ENCODE measurements at regions not wholly inside any gene's neighbourhood (a gene's known extent, or its start where the extent isn't known, plus 50 kb on each side); places are given as distances from the start of the nearest gene placed in this dataset.

DNA sequence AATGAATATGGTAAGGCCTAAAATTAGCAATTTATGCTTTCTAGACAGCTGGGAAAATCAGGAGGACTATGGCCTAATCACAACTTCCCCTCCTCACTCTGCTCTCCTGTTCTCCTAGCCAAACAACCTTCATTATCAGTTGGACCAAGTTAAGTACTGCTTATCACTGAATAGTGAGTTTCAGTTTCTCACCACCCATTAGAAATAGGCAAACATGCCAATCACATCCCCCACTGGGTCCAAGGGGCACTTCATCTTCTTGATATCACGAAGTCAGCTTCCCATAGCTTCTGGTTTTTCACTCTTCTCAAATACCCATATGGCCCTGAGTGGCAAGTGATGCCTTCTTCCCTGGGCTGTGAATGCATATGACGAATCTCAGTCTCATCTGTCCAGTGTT is 689.6 kb downstream of the SLITRK5 start:
- H3K4me1 ChIP-seq (ENCODE audit: control insufficient read depth, insufficient read depth, low read length) = no peaks in the 10 kb centered on the region
- ChIA-PET POLR2A (no interaction called here), CTCF (no interaction called here)
- no peak overlapping the region for H3K4me3 ChIP-seq (ENCODE audit: low read depth, low read length)
- no peaks in the 10 kb centered on the region for H3K36me3 ChIP-seq (ENCODE audit: control insufficient read depth in 2 of 2, insufficient read depth in 1 of 2, low read length in 2 of 2)
- TF ChIP-seq ZNF621 (tag by site-specific recombination; IDR thresholded peaks at IDR 0.05) (no peak), ZNF146 (tag by site-specific recombination; IDR thresholded peaks at IDR 0.05) (no peak), ZNF629 (tag by site-specific recombination; IDR thresholded peaks at IDR 0.05) (no peak), ZNF501 (tag by site-specific recombination; IDR thresholded peaks at IDR 0.05) (no peak), ZNF548 (tag by site-specific recombination; IDR thresholded peaks at IDR 0.05) (no peak), ZNF140 (tag by site-specific recombination; IDR thresholded peaks at IDR 0.05) (no peak), ZNF335 (tag by site-specific recombination; conservative IDR thresholded peaks at IDR 0.05) (no peak), ZNF658 (tag by site-specific recombination; IDR thresholded peaks at IDR 0.05) (no peak), ZNF48 (tag by site-specific recombination; IDR thresholded peaks at IDR 0.05) (no peak), ZNF600 (tag by site-specific recombination; IDR thresholded peaks at IDR 0.05) (no peak), ZNF24 (tag by site-specific recombination; IDR thresholded peaks at IDR 0.05) (no peak), ZNF76 (tag by site-specific recombination; IDR thresholded peaks at IDR 0.05; ENCODE audit: borderline replicate concordance, low read depth) (no peak), ZNF785 (tag by site-specific recombination; IDR thresholded peaks at IDR 0.05) (no peak), ZNF555 (tag by site-specific recombination; conservative IDR thresholded peaks at IDR 0.05) (no peak)
- TF ChIP-seq, protein P1, sequence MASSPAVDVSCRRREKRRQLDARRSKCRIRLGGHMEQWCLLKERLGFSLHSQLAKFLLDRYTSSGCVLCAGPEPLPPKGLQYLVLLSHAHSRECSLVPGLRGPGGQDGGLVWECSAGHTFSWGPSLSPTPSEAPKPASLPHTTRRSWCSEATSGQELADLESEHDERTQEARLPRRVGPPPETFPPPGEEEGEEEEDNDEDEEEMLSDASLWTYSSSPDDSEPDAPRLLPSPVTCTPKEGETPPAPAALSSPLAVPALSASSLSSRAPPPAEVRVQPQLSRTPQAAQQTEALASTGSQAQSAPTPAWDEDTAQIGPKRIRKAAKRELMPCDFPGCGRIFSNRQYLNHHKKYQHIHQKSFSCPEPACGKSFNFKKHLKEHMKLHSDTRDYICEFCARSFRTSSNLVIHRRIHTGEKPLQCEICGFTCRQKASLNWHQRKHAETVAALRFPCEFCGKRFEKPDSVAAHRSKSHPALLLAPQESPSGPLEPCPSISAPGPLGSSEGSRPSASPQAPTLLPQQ (tag by site-specific recombination; IDR thresholded peaks at IDR 0.05) = no peak
- H3K27ac ChIP-seq (ENCODE audit: extremely low read depth, low read depth, low read length) = no peak overlapping the region
- no peaks in the 10 kb centered on the region for H3K9me3 ChIP-seq (ENCODE audit: control insufficient read depth, insufficient read depth, low read depth, low read length)

GRCh38 chr13:88369866-88370265 is 698.7 kb downstream of the SLITRK5 start:
- ChIA-PET POLR2A (no interaction called here), CTCF (interaction anchor here (0.5 kb wide), 1 partner anchor 53 kb away, joined by 3 read pairs; no protein-coding TSS in a partner anchor)
- no peak overlapping the region for H3K27ac ChIP-seq (ENCODE audit: extremely low read depth, low read depth, low read length)
- no peaks in the 10 kb centered on the region for H3K4me1 ChIP-seq (ENCODE audit: control insufficient read depth, insufficient read depth, low read length)
- H3K4me3 ChIP-seq (ENCODE audit: low read depth, low read length) = no peak overlapping the region
- no peaks in the 10 kb centered on the region for H3K9me3 ChIP-seq (ENCODE audit: control insufficient read depth, insufficient read depth, low read depth, low read length)
- TF ChIP-seq SCRT1 (tag by site-specific recombination; IDR thresholded peaks at IDR 0.05; ENCODE audit: borderline replicate concordance) (no peak), ZNF776 (tag by site-specific recombination; IDR thresholded peaks at IDR 0.05; ENCODE audit: borderline replicate concordance) (no peak), ZNF664 (tag by site-specific recombination; IDR thresholded peaks at IDR 0.05) (no peak), PRDM1 (tag by site-specific recombination; IDR thresholded peaks at IDR 0.05) (no peak), ZNF548 (tag by site-specific recombination; IDR thresholded peaks at IDR 0.05) (no peak), ZNF558 (tag by site-specific recombination; IDR thresholded peaks at IDR 0.05) (no peak), MYNN (tag by site-specific recombination; IDR thresholded peaks at IDR 0.05; ENCODE audit: borderline replicate concordance) (no peak), ZNF76 (tag by site-specific recombination; IDR thresholded peaks at IDR 0.05; ENCODE audit: borderline replicate concordance, low read depth) (no peak), ZNF701 (tag by site-specific recombination; IDR thresholded peaks at IDR 0.05) (no peak), ZNF404 (tag by site-specific recombination; IDR thresholded peaks at IDR 0.05) (no peak), RBAK (tag by site-specific recombination; IDR thresholded peaks at IDR 0.05) (no peak)
- TF ChIP-seq, protein P2, sequence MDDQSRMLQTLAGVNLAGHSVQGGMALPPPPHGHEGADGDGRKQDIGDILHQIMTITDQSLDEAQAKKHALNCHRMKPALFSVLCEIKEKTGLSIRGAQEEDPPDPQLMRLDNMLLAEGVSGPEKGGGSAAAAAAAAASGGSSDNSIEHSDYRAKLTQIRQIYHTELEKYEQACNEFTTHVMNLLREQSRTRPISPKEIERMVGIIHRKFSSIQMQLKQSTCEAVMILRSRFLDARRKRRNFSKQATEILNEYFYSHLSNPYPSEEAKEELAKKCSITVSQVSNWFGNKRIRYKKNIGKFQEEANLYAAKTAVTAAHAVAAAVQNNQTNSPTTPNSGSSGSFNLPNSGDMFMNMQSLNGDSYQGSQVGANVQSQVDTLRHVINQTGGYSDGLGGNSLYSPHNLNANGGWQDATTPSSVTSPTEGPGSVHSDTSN (CRISPR knock-in tag; IDR thresholded peaks at IDR 0.05) = no peak
- TF ChIP-seq, protein P3, sequence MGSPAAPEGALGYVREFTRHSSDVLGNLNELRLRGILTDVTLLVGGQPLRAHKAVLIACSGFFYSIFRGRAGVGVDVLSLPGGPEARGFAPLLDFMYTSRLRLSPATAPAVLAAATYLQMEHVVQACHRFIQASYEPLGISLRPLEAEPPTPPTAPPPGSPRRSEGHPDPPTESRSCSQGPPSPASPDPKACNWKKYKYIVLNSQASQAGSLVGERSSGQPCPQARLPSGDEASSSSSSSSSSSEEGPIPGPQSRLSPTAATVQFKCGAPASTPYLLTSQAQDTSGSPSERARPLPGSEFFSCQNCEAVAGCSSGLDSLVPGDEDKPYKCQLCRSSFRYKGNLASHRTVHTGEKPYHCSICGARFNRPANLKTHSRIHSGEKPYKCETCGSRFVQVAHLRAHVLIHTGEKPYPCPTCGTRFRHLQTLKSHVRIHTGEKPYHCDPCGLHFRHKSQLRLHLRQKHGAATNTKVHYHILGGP (tag by site-specific recombination; IDR thresholded peaks at IDR 0.05) = no peak
- TF ChIP-seq, protein P4, sequence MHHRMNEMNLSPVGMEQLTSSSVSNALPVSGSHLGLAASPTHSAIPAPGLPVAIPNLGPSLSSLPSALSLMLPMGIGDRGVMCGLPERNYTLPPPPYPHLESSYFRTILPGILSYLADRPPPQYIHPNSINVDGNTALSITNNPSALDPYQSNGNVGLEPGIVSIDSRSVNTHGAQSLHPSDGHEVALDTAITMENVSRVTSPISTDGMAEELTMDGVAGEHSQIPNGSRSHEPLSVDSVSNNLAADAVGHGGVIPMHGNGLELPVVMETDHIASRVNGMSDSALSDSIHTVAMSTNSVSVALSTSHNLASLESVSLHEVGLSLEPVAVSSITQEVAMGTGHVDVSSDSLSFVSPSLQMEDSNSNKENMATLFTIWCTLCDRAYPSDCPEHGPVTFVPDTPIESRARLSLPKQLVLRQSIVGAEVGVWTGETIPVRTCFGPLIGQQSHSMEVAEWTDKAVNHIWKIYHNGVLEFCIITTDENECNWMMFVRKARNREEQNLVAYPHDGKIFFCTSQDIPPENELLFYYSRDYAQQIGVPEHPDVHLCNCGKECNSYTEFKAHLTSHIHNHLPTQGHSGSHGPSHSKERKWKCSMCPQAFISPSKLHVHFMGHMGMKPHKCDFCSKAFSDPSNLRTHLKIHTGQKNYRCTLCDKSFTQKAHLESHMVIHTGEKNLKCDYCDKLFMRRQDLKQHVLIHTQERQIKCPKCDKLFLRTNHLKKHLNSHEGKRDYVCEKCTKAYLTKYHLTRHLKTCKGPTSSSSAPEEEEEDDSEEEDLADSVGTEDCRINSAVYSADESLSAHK (tag by site-specific recombination; IDR thresholded peaks at IDR 0.05) = no peak
- no peaks in the 10 kb centered on the region for H3K36me3 ChIP-seq (ENCODE audit: control insufficient read depth in 2 of 2, insufficient read depth in 1 of 2, low read length in 2 of 2)

Data from HEK293 (cell line).